ENCODE measurements at regions not wholly inside any gene's neighbourhood (a gene's known extent, or its start where the extent isn't known, plus 50 kb on each side); places are given as distances from the start of the nearest gene placed in this dataset.

DNA sequence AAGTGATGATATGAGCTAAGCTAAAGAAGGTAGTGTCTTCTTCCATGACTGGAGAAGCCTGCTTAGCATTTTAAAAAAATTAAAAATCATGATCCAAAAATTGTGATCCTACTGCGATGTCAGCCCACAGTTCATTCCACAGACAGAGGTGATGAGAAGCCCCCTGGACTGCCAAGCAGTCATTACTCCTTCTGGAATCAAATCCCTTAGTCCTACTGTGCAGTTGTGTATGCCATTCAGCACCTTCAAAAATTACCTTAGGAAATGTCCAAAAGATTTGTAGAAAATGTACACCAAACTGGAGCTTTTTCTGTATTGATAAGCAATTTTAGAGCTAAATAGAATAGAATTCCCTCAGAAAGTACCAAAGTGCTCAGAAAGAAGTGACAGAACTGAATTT, 283.5 kb upstream of the NFE2L3 start:
- H3K4me1 ChIP-seq (ENCODE audit: control insufficient read depth in 1 of 2, extremely low read depth in 1 of 2, insufficient read depth in 2 of 2, low read length in 2 of 2), result no peaks in the 10 kb centered on the region
- peaks cover 54 to 58% of the 10 kb centered on the region in 2 donors for H3K27me3 Mint-ChIP-seq
- no peaks in the 10 kb centered on the region for H3K36me3 ChIP-seq (ENCODE audit: control insufficient read depth in 2 of 2, extremely low read depth in 1 of 2, insufficient read depth in 1 of 2, low read length in 1 of 2)
- no peak overlapping the region for H3K4me3 ChIP-seq (ENCODE audit: control insufficient read depth in 1 of 2, extremely low read depth in 1 of 2, low read length in 1 of 2)
- no peaks in the 10 kb centered on the region for H3K9me3 ChIP-seq
- no peak for DNase-seq
- ChIA-PET POLR2A (interaction anchor here in 1 of 2 donors (0.6 kb wide), 2 partner anchors 320 to 796 kb away, joined by 3 read pairs; no protein-coding TSS in a partner anchor), CTCF (interaction anchor here in 1 of 2 donors (1.4 kb wide), 1 partner anchor 501 kb away, joined by 3 read pairs; no protein-coding TSS in a partner anchor)
- H3K27ac Mint-ChIP-seq, result no peak overlapping the region
- H3K27me3 ChIP-seq (replicated peaks in 1 of 2; ENCODE audit: control insufficient read depth in 2 of 2, extremely low read depth in 1 of 2, insufficient read depth in 2 of 2, low read length in 1 of 2), result peaks cover 10 to 29% of the 10 kb centered on the region in 2 experiments
- peaks cover 0 to 2% (median 2%) of the 10 kb centered on the region in 3 donors for H3K4me1 Mint-ChIP-seq
- no peak overlapping the region for H3K27ac ChIP-seq (ENCODE audit: low read length)
- H3K4me3 Mint-ChIP-seq, result no peak overlapping the region
- peaks cover 0 to 2% (median 0%) of the 10 kb centered on the region in 3 donors for H3K9me3 Mint-ChIP-seq
- no peak for ATAC-seq (replicated peaks in 1 of 4)
- 89% methylated on average over 1 of the region's 1 CpG for WGBS (ENCODE audit: insufficient coverage)
- no peaks in the 10 kb centered on the region for H3K36me3 Mint-ChIP-seq

DNA sequence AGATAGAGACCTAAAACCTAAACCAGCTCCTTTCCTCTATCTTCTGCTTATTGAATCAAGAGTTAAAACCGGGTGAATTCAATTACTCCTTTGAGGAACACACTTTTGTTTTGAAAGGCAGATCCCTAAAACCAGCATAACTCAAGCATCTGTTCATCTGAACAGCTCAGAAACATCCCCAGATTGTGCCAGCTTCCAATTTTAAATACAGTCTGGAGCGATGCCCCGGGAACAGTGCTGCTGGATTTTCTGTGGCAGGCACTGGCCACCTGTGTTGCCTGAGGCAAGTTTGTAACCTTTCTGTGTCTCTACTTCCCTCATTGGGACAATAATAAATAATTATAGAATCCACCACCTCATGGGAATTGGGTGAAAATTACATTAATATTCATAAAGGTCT, 281.4 kb upstream of the NFE2L3 start:
- ChIA-PET POLR2A (no interaction called here), CTCF (interaction anchor here in 1 of 2 donors (0.5 to 0.7 kb wide), 2 partner anchors 22 to 996 kb away, joined by 3 to 5 read pairs; no protein-coding TSS in a partner anchor)
- Mint-ChIP-seq H3K4me1 (no peaks in the 10 kb centered on the region), H3K27ac (no peak overlapping the region), H3K9me3 (no peaks in the 10 kb centered on the region), H3K4me3 (no peak overlapping the region), H3K36me3 (no peaks in the 10 kb centered on the region), H3K27me3 (peaks cover 55 to 62% of the 10 kb centered on the region in 2 donors)
- Histone ChIP-seq H3K27me3 (replicated peaks in 1 of 2; ENCODE audit: control insufficient read depth in 2 of 2, extremely low read depth in 1 of 2, insufficient read depth in 2 of 2, low read length in 1 of 2) (peaks cover 14 to 22% of the 10 kb centered on the region in 2 experiments), H3K27ac (ENCODE audit: low read length) (no peak overlapping the region), H3K9me3 (no peaks in the 10 kb centered on the region), H3K4me1 (ENCODE audit: control insufficient read depth in 1 of 2, extremely low read depth in 1 of 2, insufficient read depth in 2 of 2, low read length in 2 of 2) (no peaks in the 10 kb centered on the region), H3K4me3 (ENCODE audit: control insufficient read depth in 1 of 2, extremely low read depth in 1 of 2, low read length in 1 of 2) (no peak overlapping the region), H3K36me3 (ENCODE audit: control insufficient read depth in 2 of 2, extremely low read depth in 1 of 2, insufficient read depth in 1 of 2, low read length in 1 of 2) (no peaks in the 10 kb centered on the region)
- whole genome bisulfite sequencing (ENCODE audit: insufficient coverage), result 82% methylated on average over 3 of the region's 3 CpGs
- ATAC-seq (replicated peaks in 1 of 4) (no peak), DNase-seq (no peak)

DNA sequence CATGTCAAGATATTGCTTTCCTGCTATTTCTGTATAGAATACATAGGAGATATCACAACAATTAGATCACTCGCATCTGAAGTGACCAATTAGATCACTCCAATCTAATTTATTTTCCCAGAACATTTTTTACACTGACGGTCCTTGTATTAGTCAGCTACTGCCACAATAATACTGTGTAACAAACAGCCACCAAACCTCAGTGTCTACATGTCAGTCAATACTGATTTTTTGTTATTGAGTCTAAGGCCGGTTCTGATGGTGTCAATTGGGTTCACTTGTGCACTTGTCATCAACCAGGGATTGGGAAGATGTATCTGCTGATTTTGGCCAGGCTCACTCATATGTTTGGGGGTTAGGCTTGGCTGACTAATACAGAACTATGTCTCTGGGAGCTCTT, 275.9 kb upstream of the NFE2L3 start:
- no peak overlapping the region for H3K4me3 ChIP-seq (ENCODE audit: control insufficient read depth in 1 of 2, extremely low read depth in 1 of 2, low read length in 1 of 2)
- Mint-ChIP-seq H3K27me3 (peaks cover 32 to 34% of the 10 kb centered on the region in 2 donors), H3K4me3 (no peak overlapping the region), H3K36me3 (no peaks in the 10 kb centered on the region), H3K4me1 (no peaks in the 10 kb centered on the region), H3K27ac (no peak overlapping the region), H3K9me3 (no peaks in the 10 kb centered on the region)
- POLR2A ChIA-PET, result interaction anchor here in 1 of 2 donors (0.6 kb wide), 1 partner anchor 702 kb away, joined by 3 read pairs; no protein-coding TSS in a partner anchor
- ATAC-seq (replicated peaks in 1 of 4) (no peak), DNase-seq (no peak)
- no peaks in the 10 kb centered on the region for H3K9me3 ChIP-seq
- H3K27me3 ChIP-seq (replicated peaks in 1 of 2; ENCODE audit: control insufficient read depth in 2 of 2, extremely low read depth in 1 of 2, insufficient read depth in 2 of 2, low read length in 1 of 2), result peaks cover 0 to 20% of the 10 kb centered on the region in 2 experiments
- no peaks in the 10 kb centered on the region for H3K36me3 ChIP-seq (ENCODE audit: control insufficient read depth in 2 of 2, extremely low read depth in 1 of 2, insufficient read depth in 1 of 2, low read length in 1 of 2)
- CTCF ChIA-PET, result no interaction called here
- no CpG with 5 or more reads among the region's 3 CpGs for whole genome bisulfite sequencing (ENCODE audit: insufficient coverage)
- H3K27ac ChIP-seq (ENCODE audit: low read length), result no peak overlapping the region
- H3K4me1 ChIP-seq (ENCODE audit: control insufficient read depth in 1 of 2, extremely low read depth in 1 of 2, insufficient read depth in 2 of 2, low read length in 2 of 2), result no peaks in the 10 kb centered on the region

DNA sequence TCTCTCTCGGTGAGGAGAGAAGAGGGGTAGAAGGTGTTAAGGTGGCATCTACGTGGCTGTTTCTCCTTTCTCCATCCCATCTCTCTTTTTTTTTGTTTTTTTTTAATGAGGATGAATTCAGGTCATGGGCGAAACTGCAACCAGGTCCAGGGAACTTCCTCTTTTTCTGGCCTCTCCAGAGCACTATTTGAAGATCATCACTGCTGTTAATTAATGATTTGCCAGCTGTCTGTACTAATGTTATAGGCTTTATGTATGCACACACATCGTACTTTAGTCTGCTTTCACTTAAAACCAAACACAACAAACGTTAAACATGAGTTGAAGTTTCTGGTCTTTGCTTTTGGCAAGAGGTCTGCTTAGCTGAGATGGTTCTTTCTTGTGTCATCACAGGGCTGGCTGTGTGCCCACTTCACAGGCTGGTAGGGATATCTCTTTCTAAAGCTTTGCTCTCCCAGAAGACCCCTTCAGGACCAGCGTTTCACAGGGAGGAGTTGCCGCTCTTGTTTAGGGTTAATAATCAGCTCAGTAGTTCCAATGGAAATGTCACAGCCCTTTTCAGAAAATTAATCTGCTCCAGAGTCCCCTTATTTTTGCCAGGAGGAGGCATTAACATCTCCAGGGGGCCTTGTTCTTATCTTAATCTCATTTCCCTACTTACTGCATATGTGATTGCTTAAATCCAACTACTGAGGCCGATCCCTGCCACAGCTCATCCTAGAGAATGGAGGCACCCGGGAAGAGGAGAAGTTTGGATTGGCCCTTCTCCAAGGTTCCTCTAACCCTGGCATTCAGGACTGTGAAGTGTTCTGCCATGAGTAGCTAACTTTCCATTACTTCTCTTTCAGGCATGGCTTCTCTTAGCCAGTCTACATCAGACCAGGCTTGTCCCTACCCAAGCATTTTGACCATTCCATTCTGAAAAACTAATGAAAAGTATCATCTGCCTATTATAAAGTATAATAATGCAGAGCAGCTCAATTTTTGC, 273.9 kb upstream of the NFE2L3 start:
- no peaks in the 10 kb centered on the region for H3K4me1 Mint-ChIP-seq
- 80% methylated on average over 1 of the region's 9 CpGs for WGBS (ENCODE audit: insufficient coverage)
- ChIA-PET POLR2A (no interaction called here), CTCF (no interaction called here)
- no peaks in the 10 kb centered on the region for H3K9me3 Mint-ChIP-seq
- Histone ChIP-seq H3K9me3 (no peaks in the 10 kb centered on the region), H3K27ac (ENCODE audit: low read length) (no peak overlapping the region), H3K4me3 (ENCODE audit: control insufficient read depth in 1 of 2, extremely low read depth in 1 of 2, low read length in 1 of 2) (no peak overlapping the region), H3K27me3 (replicated peaks in 1 of 2; ENCODE audit: control insufficient read depth in 2 of 2, extremely low read depth in 1 of 2, insufficient read depth in 2 of 2, low read length in 1 of 2) (peaks cover 8 to 17% of the 10 kb centered on the region in 2 experiments), H3K36me3 (ENCODE audit: control insufficient read depth in 2 of 2, extremely low read depth in 1 of 2, insufficient read depth in 1 of 2, low read length in 1 of 2) (no peaks in the 10 kb centered on the region), H3K4me1 (ENCODE audit: control insufficient read depth in 1 of 2, extremely low read depth in 1 of 2, insufficient read depth in 2 of 2, low read length in 2 of 2) (no peaks in the 10 kb centered on the region)
- H3K4me3 Mint-ChIP-seq, result no peak overlapping the region
- H3K27me3 Mint-ChIP-seq, result peaks cover 39 to 41% of the 10 kb centered on the region in 2 donors
- H3K36me3 Mint-ChIP-seq, result no peaks in the 10 kb centered on the region
- no peak for ATAC-seq (replicated peaks in 1 of 4)
- H3K27ac Mint-ChIP-seq, result no peak overlapping the region
- no peak for DNase-seq

DNA sequence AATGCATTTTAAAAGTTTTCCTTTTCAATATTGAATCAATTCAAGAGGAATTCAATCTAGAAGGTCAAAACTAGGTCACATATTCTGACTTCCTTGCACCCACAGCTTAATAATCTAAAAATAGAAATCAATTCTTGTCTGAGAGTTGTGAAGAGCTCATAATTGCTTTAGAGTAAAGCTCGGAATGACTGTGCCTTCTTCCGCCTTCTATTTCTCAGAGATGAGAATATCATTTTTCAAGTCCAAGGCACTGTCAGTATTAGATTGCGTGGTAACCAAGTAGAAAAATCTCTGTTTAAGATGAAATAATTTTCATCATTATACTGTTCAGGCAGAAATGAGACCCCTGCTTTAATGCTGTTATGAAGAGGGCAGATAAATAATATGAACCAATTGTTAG, 272.2 kb upstream of the NFE2L3 start:
- 100% methylated on average over 1 of the region's 3 CpGs for WGBS (ENCODE audit: insufficient coverage)
- Mint-ChIP-seq H3K27ac (no peak overlapping the region), H3K9me3 (no peaks in the 10 kb centered on the region), H3K4me3 (no peak overlapping the region), H3K27me3 (peaks cover 39 to 46% of the 10 kb centered on the region in 2 donors), H3K36me3 (no peaks in the 10 kb centered on the region), H3K4me1 (no peaks in the 10 kb centered on the region)
- peaks cover 9 to 18% of the 10 kb centered on the region in 2 experiments for H3K27me3 ChIP-seq (replicated peaks in 1 of 2; ENCODE audit: control insufficient read depth in 2 of 2, extremely low read depth in 1 of 2, insufficient read depth in 2 of 2, low read length in 1 of 2)
- no peak for DNase-seq
- no peak for ATAC-seq (replicated peaks in 1 of 4)
- CTCF ChIA-PET, result interaction anchor here (0.5 to 1.9 kb wide), 6 partner anchors 13 to 552 kb away, joined by 3 to 7 read pairs (median 4); no protein-coding TSS in a partner anchor
- no peaks in the 10 kb centered on the region for H3K4me1 ChIP-seq (ENCODE audit: control insufficient read depth in 1 of 2, extremely low read depth in 1 of 2, insufficient read depth in 2 of 2, low read length in 2 of 2)
- H3K36me3 ChIP-seq (ENCODE audit: control insufficient read depth in 2 of 2, extremely low read depth in 1 of 2, insufficient read depth in 1 of 2, low read length in 1 of 2), result no peaks in the 10 kb centered on the region
- no peaks in the 10 kb centered on the region for H3K9me3 ChIP-seq
- no peak overlapping the region for H3K27ac ChIP-seq (ENCODE audit: low read length)
- H3K4me3 ChIP-seq (ENCODE audit: control insufficient read depth in 1 of 2, extremely low read depth in 1 of 2, low read length in 1 of 2), result no peak overlapping the region
- POLR2A ChIA-PET, result interaction anchor here in 1 of 2 donors (0.7 kb wide), 1 partner anchor 732 kb away, joined by 3 read pairs; no protein-coding TSS in a partner anchor

DNA sequence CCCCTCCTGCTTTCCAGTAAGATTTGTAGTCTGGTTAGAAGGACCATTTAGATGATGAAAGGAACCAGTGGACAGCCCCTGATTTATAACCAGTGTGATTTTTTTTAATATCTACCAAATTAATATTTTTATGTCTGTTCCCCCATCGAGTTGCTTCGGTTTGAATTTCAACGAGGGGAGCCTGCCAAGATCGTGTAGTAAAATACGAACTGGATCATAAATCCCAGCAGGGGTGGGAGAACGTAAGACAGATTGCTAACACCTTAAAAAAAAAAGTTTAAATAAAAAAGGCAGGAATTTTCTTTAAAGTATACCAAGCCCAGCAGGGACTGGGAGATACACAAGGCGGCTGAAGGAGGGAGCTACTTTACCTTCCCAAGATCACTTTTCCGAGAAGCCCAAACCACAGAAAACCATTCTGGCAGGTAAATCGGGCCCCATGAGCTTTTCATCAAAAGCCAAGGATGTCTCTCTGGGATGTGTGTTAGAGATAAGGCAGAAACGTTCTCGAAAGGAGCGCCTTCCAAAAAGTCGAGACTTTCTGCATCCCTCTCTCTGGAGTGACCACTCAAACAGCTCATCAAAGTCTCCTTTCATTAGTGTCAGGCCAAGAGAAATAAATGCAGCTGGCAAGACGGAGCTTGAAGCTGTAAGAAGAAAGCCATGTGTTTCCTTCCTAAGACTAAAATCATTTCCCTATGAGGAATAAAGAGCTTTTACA, 270.5 kb upstream of the NFE2L3 start:
- H3K36me3 Mint-ChIP-seq, result no peaks in the 10 kb centered on the region
- H3K27ac ChIP-seq (ENCODE audit: low read length), result no peak overlapping the region
- no CpG with 5 or more reads among the region's 14 CpGs for WGBS (ENCODE audit: insufficient coverage)
- peaks cover 38 to 43% of the 10 kb centered on the region in 2 donors for H3K27me3 Mint-ChIP-seq
- no peaks in the 10 kb centered on the region for H3K36me3 ChIP-seq (ENCODE audit: control insufficient read depth in 2 of 2, extremely low read depth in 1 of 2, insufficient read depth in 1 of 2, low read length in 1 of 2)
- no peak for DNase-seq
- ChIA-PET POLR2A (no interaction called here), CTCF (interaction anchor here (1.0 to 1.7 kb wide), 5 partner anchors 9 to 799 kb away, joined by 3 to 4 read pairs (median 4); no protein-coding TSS in a partner anchor)
- H3K4me1 Mint-ChIP-seq, result no peaks in the 10 kb centered on the region
- H3K4me1 ChIP-seq (ENCODE audit: control insufficient read depth in 1 of 2, extremely low read depth in 1 of 2, insufficient read depth in 2 of 2, low read length in 2 of 2), result no peaks in the 10 kb centered on the region
- H3K9me3 ChIP-seq, result no peaks in the 10 kb centered on the region
- H3K27me3 ChIP-seq (replicated peaks in 1 of 2; ENCODE audit: control insufficient read depth in 2 of 2, extremely low read depth in 1 of 2, insufficient read depth in 2 of 2, low read length in 1 of 2), result peaks cover 9 to 20% of the 10 kb centered on the region in 2 experiments
- ATAC-seq (replicated peaks in 1 of 4), result no peak
- H3K9me3 Mint-ChIP-seq, result no peaks in the 10 kb centered on the region
- H3K4me3 Mint-ChIP-seq, result no peak overlapping the region
- H3K4me3 ChIP-seq (ENCODE audit: control insufficient read depth in 1 of 2, extremely low read depth in 1 of 2, low read length in 1 of 2), result no peak overlapping the region
- no peak overlapping the region for H3K27ac Mint-ChIP-seq
